Tibial nerve (tissue), 4 donors: ENCODE measurements at regions not wholly inside any gene's neighbourhood (a gene's known extent, or its start where the extent isn't known, plus 50 kb on each side); places are given as distances from the start of the nearest gene placed in this dataset.

Experiments
- DNase-seq, 2 donors: peaks; one replicate each; pipeline ENCODE4 v3.0.0-alpha.2; 2019; ENCODE audit warnings: low spot score in 2 of 2
- H3K27ac ChIP-seq, 4 donors: fragments of 200-600 bp; sonication (generic) in 3 of 4; one replicate each; pipeline ENCODE4 v1.5.1; 2017 to 2019; ENCODE audit warnings: mild to moderate bottlenecking in 1 of 4
- H3K27me3 ChIP-seq, 2 donors: fragments of 200-600 bp; sonication (generic) in 1 of 2; one replicate each; pipeline versions ENCODE4 v1.5.1 to v1.6.0; 2017 to 2019
- H3K36me3 ChIP-seq, 3 donors: fragments of 200-600 bp; sonication (generic); one replicate each; pipeline ENCODE4 v1.5.1; 2018 to 2019
- H3K4me1 ChIP-seq, 4 donors: fragments of 200-600 bp; sonication (generic) in 3 of 4; one replicate each; pipeline ENCODE4 v1.5.1; 2017 to 2019
- H3K4me3 ChIP-seq, 4 donors: fragments of 200-600 bp; sonication (generic) in 3 of 4; one replicate each; pipeline ENCODE4 v1.5.1; 2017 to 2019; ENCODE audit warnings: mild to moderate bottlenecking in 1 of 4, moderate library complexity in 1 of 4
- H3K9me3 ChIP-seq, 4 donors: fragments of 200-600 bp; sonication (generic) in 3 of 4; one replicate each; pipeline ENCODE4 v1.5.1; 2017 to 2019
- CTCF ChIP-seq, 5 experiments: fragments of 200-600 bp in 3 of 5; fragments of 450-650 bp in 2 of 5; sonication (generic) in 3 of 5; IDR thresholded peaks; one replicate each; pipeline ENCODE4 v1.5.1; 2016 to 2019; ENCODE audit warnings: antibody characterized with exemption in 5 of 5, mild to moderate bottlenecking in 3 of 5, moderate library complexity in 2 of 5
- EP300 ChIP-seq, 2 donors: sonication (generic); formaldehyde crosslinking; IDR thresholded peaks; one replicate each; pipeline ENCODE4 v1.6.1; 2017; ENCODE audit warnings: antibody characterized with exemption in 2 of 2, mild to moderate bottlenecking in 1 of 2
- POLR2A ChIP-seq, 2 donors: fragments of 450-650 bp; IDR thresholded peaks; one replicate each; pipeline ENCODE4 v1.6.1; 2017; ENCODE audit warnings: antibody characterized with exemption in 2 of 2, mild to moderate bottlenecking in 2 of 2, moderate library complexity in 2 of 2
- WGBS, 2 donors: methylation state at CpG; one replicate each; pipeline ENCODE4 v1.1.5; 2018; 5-methylcytosine and 5-hydroxymethylcytosine counted together

DNA sequence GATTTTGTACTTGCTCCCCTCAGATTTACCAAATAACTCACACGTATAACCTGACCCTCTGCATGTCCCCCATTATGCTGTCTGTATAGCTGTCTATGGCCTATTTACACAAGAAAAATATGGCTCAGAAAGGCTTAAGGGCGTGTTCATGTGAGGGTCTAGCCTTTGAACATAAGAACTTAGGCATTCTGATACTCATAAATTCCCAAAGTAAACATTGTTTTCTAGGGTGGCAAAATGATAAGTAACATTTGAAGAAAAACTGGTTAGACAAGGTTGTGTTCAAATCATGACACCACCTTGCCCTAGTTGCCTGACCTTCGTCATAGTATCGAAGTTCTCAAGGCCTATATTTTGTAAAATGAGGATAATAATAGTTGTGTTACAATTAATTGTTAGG lies 394.6 kb downstream of the LRRIQ3 start:
- DNase-seq: no peak
- Histone ChIP-seq H3K4me1 (no peaks in the 10 kb centered on the region), H3K36me3 (no peaks in the 10 kb centered on the region), H3K27ac (no peak overlapping the region), H3K9me3 (no peaks in the 10 kb centered on the region), H3K4me3 (no peak overlapping the region), H3K27me3 (no peaks in the 10 kb centered on the region)
- 80 to 89% methylated on average over 4 of the region's 4 CpGs for WGBS, 2 donors
- TF ChIP-seq EP300 (IDR thresholded peaks at IDR 0.05) (no peak), CTCF (IDR thresholded peaks at IDR 0.05) (no peak), POLR2A (IDR thresholded peaks at IDR 0.05) (no peak)

GRCh38 chr1:73801912-73802429 lies 396.0 kb downstream of the LRRIQ3 start:
- DNase-seq: no peak
- Histone ChIP-seq H3K9me3 (no peaks in the 10 kb centered on the region), H3K36me3 (no peaks in the 10 kb centered on the region), H3K27ac (no peak overlapping the region), H3K4me1 (peaks cover 0 to 3% (median 0%) of the 10 kb centered on the region in 4 donors), H3K4me3 (no peak overlapping the region), H3K27me3 (no peaks in the 10 kb centered on the region)
- TF ChIP-seq POLR2A (IDR thresholded peaks at IDR 0.05) (no peak), CTCF (IDR thresholded peaks at IDR 0.05) (no peak), EP300 (IDR thresholded peaks at IDR 0.05) (no peak)
- WGBS, 2 donors: 18 to 27% methylated on average over 1 of the region's 1 CpG

GRCh38 chr1:73800376-73800775 lies 397.6 kb downstream of the LRRIQ3 start:
- H3K4me1 ChIP-seq: peaks cover 0 to 3% (median 0%) of the 10 kb centered on the region in 4 donors
- no peaks in the 10 kb centered on the region for H3K9me3 ChIP-seq
- no peak for DNase-seq
- WGBS, 2 donors: 30 to 32% methylated on average over 2 of the region's 2 CpGs
- no peak overlapping the region for H3K4me3 ChIP-seq
- no peak overlapping the region for H3K27ac ChIP-seq
- H3K36me3 ChIP-seq: no peaks in the 10 kb centered on the region
- no peak for TF ChIP-seq POLR2A (IDR thresholded peaks at IDR 0.05)
- TF ChIP-seq CTCF (IDR thresholded peaks at IDR 0.05): no peak
- TF ChIP-seq EP300 (IDR thresholded peaks at IDR 0.05): no peak
- H3K27me3 ChIP-seq: no peaks in the 10 kb centered on the region

DNA sequence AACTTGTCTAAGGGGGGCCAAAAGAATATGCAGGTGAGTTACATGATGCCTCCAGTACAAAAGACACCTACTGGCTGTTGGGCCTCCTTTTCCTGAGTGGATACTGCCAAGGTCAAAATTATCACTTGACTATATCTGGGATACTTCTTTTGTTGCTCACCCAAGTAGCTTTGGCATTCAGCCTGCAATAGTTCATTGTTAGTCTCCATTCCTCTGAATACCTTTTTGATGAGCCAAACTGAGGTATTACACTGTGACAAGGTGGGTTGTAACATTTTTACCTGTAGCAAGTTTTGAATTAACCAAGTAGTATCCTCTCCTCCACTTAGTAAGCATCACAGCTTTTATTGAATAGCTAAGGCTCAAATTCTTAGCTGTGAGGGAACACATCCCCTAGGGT lies 408.0 kb downstream of the LRRIQ3 start:
- TF ChIP-seq POLR2A (IDR thresholded peaks at IDR 0.05): no peak
- TF ChIP-seq EP300 (IDR thresholded peaks at IDR 0.05): no peak

DNA sequence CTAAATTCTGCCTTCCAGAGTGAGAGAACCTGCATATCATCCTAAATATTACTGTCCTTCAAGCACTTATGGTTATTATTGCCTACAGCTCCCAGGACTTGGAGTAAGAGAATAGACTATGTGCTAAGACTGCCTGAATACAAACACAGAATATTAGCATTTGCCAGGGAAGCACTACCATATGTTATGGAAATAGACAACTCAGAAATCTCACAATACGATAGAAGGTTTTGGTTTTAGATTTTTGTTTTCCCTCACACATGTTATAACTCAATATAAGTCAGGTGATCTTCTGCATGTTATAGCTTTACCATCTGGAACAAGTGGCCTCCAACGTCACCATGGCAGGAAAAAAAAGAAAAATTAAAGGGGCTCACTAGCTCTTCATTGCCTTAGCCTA lies 413.9 kb downstream of the LRRIQ3 start:
- TF ChIP-seq EP300 (IDR thresholded peaks at IDR 0.05): no peak
- TF ChIP-seq CTCF (IDR thresholded peaks at IDR 0.05): no peak
- TF ChIP-seq POLR2A (IDR thresholded peaks at IDR 0.05): no peak
- Histone ChIP-seq H3K4me1 (no peaks in the 10 kb centered on the region), H3K27me3 (no peaks in the 10 kb centered on the region), H3K9me3 (peaks cover 0 to 3% (median 0%) of the 10 kb centered on the region in 4 donors), H3K4me3 (no peak overlapping the region), H3K36me3 (no peaks in the 10 kb centered on the region), H3K27ac (no peak overlapping the region)
- 54 to 55% methylated on average over 2 of the region's 2 CpGs for WGBS, 2 donors
- no peak for DNase-seq

More for the DNA sequence above, 408.0 kb downstream of the LRRIQ3 start:
- Histone ChIP-seq H3K27me3 (no peaks in the 10 kb centered on the region), H3K9me3 (peaks cover 0 to 3% (median 0%) of the 10 kb centered on the region in 4 donors), H3K36me3 (no peaks in the 10 kb centered on the region), H3K4me3 (no peak overlapping the region), H3K4me1 (no peaks in the 10 kb centered on the region), H3K27ac (no peak overlapping the region)
- no peak for DNase-seq

DNA sequence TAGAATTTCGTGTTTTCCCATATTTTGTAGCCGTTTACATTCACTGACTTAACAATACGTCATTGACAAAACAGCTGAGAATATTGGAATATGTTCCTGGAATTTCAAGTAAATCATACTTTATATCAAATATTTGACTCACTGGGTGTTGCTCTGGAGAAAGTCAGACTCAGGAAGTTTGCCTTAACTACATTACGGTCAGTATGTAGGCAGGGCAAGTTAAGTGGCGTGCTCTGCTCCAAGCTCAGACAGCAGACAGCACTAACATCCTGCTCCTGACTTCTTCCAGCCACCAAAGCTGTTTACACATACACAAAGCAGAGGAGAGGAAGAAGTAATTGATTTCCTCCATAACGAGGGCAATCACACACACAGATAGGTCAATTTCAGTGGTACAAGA lies 414.6 kb downstream of the LRRIQ3 start:
- Histone ChIP-seq H3K27ac (no peak overlapping the region), H3K36me3 (no peaks in the 10 kb centered on the region), H3K9me3 (peaks cover 0 to 3% (median 0%) of the 10 kb centered on the region in 4 donors), H3K4me3 (no peak overlapping the region), H3K27me3 (no peaks in the 10 kb centered on the region), H3K4me1 (no peaks in the 10 kb centered on the region)
- 52 to 61% methylated on average over 6 of the region's 6 CpGs for WGBS, 2 donors
- no peak for TF ChIP-seq CTCF (IDR thresholded peaks at IDR 0.05)
- TF ChIP-seq EP300 (IDR thresholded peaks at IDR 0.05): no peak
- no peak for TF ChIP-seq POLR2A (IDR thresholded peaks at IDR 0.05)
- DNase-seq: no peak
